Caco-2 (cell line): ENCODE measurements at regions not wholly inside any gene's neighbourhood (a gene's known extent, or its start where the extent isn't known, plus 50 kb on each side); places are given as distances from the start of the nearest gene placed in this dataset.

ENCODE experiments used
- BruUV-seq: library from RNA; stranded (reverse); fragments of 400-500 nt; replicated peaks from 2 replicates; lab custom pipeline; 2021; lab: Mats Ljungman, UMichigan
- CTCF ChIA-PET: fragments of 300-600 bp; sonication (Branson Sonifier 250); formaldehyde crosslinking; loops from one replicate; lab custom pipeline; 2022; ENCODE audit warnings: antibody characterized with exemption; lab: Charles Lee
- POLR2A ChIA-PET: fragments of 300-600 bp; sonication (Branson Sonifier 250); formaldehyde crosslinking; loops from one replicate; lab custom pipeline; 2022; ENCODE audit warnings: antibody characterized with exemption; lab: Charles Lee
- DNase-seq, 2 experiments: peaks; one replicate each; pipeline versions ENCODE4 v3.0.0 to v3.0.0-alpha.2; 2020 to 2022
- H3K27me3 ChIP-seq: replicated peaks from 2 replicates; pipeline ENCODE4 v1.6.0; 2011; ENCODE audit warnings: low read length; ENCODE audit not compliant: control insufficient read depth, insufficient read depth
- H3K36me3 ChIP-seq: 2 replicates; pipeline ENCODE4 v1.5.1; 2011; ENCODE audit warnings: low read length; ENCODE audit not compliant: control insufficient read depth, insufficient read depth
- H3K4me1 ChIP-seq: fragments of 250-450 bp; sonication (Bioruptor Pico); 2 replicates; pipeline ENCODE4 v1.5.1; 2020; ENCODE audit warnings: mild to moderate bottlenecking
- H3K4me3 ChIP-seq: 2 replicates; pipeline ENCODE4 v1.5.1; 2011; ENCODE audit warnings: low read depth, mild to moderate bottlenecking, control low read depth, low read length
- H3K9me3 ChIP-seq: fragments of 250-450 bp; sonication (Bioruptor Pico); 2 replicates; pipeline ENCODE4 v1.5.1; 2020; ENCODE audit warnings: mild to moderate bottlenecking, moderate library complexity
- H3K27ac Mint-ChIP-seq: one replicate; pipeline ENCODE4 v1.8.0; 2022; ENCODE audit warnings: mixed read lengths; ENCODE audit not compliant: unreplicated experiment
- H3K27me3 Mint-ChIP-seq: one replicate; pipeline ENCODE4 v1.8.0; 2022; ENCODE audit warnings: mixed read lengths; ENCODE audit not compliant: insufficient read depth, unreplicated experiment
- H3K36me3 Mint-ChIP-seq: one replicate; pipeline ENCODE4 v1.8.0; 2022; ENCODE audit warnings: mild to moderate bottlenecking, mixed read lengths; ENCODE audit not compliant: insufficient read depth, unreplicated experiment
- H3K4me1 Mint-ChIP-seq: one replicate; pipeline ENCODE4 v1.8.0; 2022; ENCODE audit warnings: low read depth, mixed read lengths; ENCODE audit not compliant: unreplicated experiment
- H3K4me3 Mint-ChIP-seq: one replicate; pipeline ENCODE4 v1.8.0; 2022; ENCODE audit warnings: mild to moderate bottlenecking, moderate library complexity, mixed read lengths; ENCODE audit not compliant: unreplicated experiment
- H3K9me3 Mint-ChIP-seq: one replicate; pipeline ENCODE4 v1.8.0; 2022; ENCODE audit warnings: mixed read lengths; ENCODE audit not compliant: unreplicated experiment
- intact Hi-C: fragments of 100-400 bp; cut with micrococcal nuclease; formaldehyde crosslinking; loops from one replicate; pipeline ENCODE4 v1.10.0; 2022; ENCODE audit not compliant: unreplicated experiment
- TF ChIP-seq, protein P1 (sequence below), 2 experiments: fragments of 200-600 bp in 1 of 2; IDR thresholded peaks; 1 replicate in 1 of 2; 2 replicates in 1 of 2; pipeline versions ENCODE4 v1.5.1 to v1.8.0; 2011 to 2022; ENCODE audit warnings: antibody characterized with exemption in 1 of 2, control low read depth in 1 of 2, inconsistent platforms in 1 of 2, low read depth in 1 of 2, low read length in 1 of 2, mild to moderate bottlenecking in 1 of 2, moderate library complexity in 1 of 2; ENCODE audit not compliant: insufficient read depth in 1 of 2, severe bottlenecking in 1 of 2, unreplicated experiment in 1 of 2

DNA sequence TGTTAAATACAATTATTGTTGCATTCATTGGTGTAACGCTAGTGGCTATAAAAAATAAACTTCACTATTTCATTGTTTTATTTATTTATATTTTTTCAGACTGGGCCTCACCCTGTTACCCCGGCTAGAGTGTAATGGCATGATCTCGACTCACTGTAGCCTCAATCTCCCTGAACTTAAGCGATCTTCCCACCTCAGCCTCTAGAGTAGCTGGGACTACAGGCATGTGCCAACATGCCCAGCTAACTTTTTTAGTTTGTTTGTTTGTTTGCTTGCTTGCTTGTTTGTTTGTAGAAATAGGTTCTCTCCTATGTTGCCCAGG, 387.4 kb upstream of the PTBP2 start:
- no peak for DNase-seq
- TF ChIP-seq, protein P1, sequence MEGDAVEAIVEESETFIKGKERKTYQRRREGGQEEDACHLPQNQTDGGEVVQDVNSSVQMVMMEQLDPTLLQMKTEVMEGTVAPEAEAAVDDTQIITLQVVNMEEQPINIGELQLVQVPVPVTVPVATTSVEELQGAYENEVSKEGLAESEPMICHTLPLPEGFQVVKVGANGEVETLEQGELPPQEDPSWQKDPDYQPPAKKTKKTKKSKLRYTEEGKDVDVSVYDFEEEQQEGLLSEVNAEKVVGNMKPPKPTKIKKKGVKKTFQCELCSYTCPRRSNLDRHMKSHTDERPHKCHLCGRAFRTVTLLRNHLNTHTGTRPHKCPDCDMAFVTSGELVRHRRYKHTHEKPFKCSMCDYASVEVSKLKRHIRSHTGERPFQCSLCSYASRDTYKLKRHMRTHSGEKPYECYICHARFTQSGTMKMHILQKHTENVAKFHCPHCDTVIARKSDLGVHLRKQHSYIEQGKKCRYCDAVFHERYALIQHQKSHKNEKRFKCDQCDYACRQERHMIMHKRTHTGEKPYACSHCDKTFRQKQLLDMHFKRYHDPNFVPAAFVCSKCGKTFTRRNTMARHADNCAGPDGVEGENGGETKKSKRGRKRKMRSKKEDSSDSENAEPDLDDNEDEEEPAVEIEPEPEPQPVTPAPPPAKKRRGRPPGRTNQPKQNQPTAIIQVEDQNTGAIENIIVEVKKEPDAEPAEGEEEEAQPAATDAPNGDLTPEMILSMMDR (IDR thresholded peaks at IDR 0.05; ENCODE audit: insufficient read depth in 1 of 2, low read depth in 1 of 2, low read length in 1 of 2, severe bottlenecking in 1 of 2, unreplicated experiment in 1 of 2) = no peak
- no peaks in the 10 kb centered on the region for H3K36me3 Mint-ChIP-seq
- no peaks in the 10 kb centered on the region for H3K27me3 ChIP-seq
- ChIA-PET POLR2A (interaction anchor here (0.6 kb wide), 1 partner anchor 1766 kb away, joined by 3 read pairs; no protein-coding TSS in a partner anchor), CTCF (no interaction called here)
- intact Hi-C loops = no loop called here
- H3K4me1 Mint-ChIP-seq = no peaks in the 10 kb centered on the region
- no peaks in the 10 kb centered on the region for H3K9me3 ChIP-seq
- no peaks in the 10 kb centered on the region for H3K36me3 ChIP-seq
- no peak overlapping the region for H3K27ac Mint-ChIP-seq
- no TSS peak for BruUV-seq
- no peaks in the 10 kb centered on the region for H3K9me3 Mint-ChIP-seq
- H3K27me3 Mint-ChIP-seq = peaks cover 5% of the 10 kb centered on the region
- H3K4me3 Mint-ChIP-seq = no peak overlapping the region
- no peaks in the 10 kb centered on the region for H3K4me1 ChIP-seq
- no peak overlapping the region for H3K4me3 ChIP-seq

DNA sequence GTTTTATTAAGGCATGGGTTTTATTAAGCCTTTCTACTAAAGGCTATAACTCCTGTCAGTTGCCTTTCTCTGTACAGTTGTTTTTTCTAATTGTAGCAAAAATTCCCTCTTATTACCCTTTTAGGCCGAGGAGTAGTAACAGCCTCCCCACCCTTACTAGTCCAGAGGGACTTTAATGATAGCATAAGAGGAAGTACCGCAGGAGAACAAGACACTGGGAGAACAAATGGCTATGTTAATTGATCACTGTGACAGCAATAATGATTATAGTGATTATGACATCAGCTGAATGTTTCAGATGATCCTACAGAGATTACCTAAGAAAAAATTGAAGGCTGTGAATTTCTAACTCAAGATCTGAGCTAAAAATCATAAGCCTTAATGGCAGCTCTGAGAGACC, 383.0 kb upstream of the PTBP2 start:
- intact Hi-C loops = no loop called here
- no peak overlapping the region for H3K27ac Mint-ChIP-seq
- CTCF ChIA-PET = no interaction called here
- DNase-seq = no peak
- TF ChIP-seq, protein P1 (IDR thresholded peaks at IDR 0.05; ENCODE audit: insufficient read depth in 1 of 2, low read depth in 1 of 2, low read length in 1 of 2, severe bottlenecking in 1 of 2, unreplicated experiment in 1 of 2) = no peak
- H3K27me3 Mint-ChIP-seq = no peaks in the 10 kb centered on the region
- POLR2A ChIA-PET = no interaction called here
- no peaks in the 10 kb centered on the region for H3K36me3 Mint-ChIP-seq
- no peaks in the 10 kb centered on the region for H3K27me3 ChIP-seq
- H3K9me3 ChIP-seq = no peaks in the 10 kb centered on the region
- no peaks in the 10 kb centered on the region for H3K36me3 ChIP-seq
- no peak overlapping the region for H3K4me3 ChIP-seq
- H3K9me3 Mint-ChIP-seq = no peaks in the 10 kb centered on the region
- no peak overlapping the region for H3K4me3 Mint-ChIP-seq
- no peaks in the 10 kb centered on the region for H3K4me1 Mint-ChIP-seq
- no TSS peak for BruUV-seq
- no peaks in the 10 kb centered on the region for H3K4me1 ChIP-seq

DNA sequence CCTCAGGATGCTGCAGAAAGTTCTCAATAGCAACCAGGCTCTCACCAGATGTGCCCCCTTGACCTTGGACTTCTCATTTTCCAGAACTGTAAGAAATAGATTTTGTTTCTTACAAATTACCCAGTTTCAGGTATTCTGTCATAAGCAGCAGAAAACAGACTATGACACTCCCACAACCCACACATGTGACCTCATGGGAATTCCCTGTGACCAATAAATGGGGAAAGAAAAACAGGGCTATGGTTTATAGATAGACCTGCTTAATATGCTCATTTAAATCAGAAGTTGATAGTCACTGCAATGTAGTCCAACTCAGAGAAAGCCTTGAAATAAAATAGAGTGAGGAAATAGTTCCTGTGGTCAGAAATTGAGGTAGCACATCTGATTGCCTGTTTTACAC, 380.9 kb upstream of the PTBP2 start:
- ChIA-PET POLR2A (no interaction called here), CTCF (no interaction called here)
- Mint-ChIP-seq H3K9me3 (no peaks in the 10 kb centered on the region), H3K36me3 (no peaks in the 10 kb centered on the region), H3K27ac (no peak overlapping the region), H3K4me3 (no peak overlapping the region), H3K27me3 (no peaks in the 10 kb centered on the region), H3K4me1 (no peaks in the 10 kb centered on the region)
- no peaks in the 10 kb centered on the region for H3K36me3 ChIP-seq
- intact Hi-C loops = no loop called here
- DNase-seq = no peak
- TF ChIP-seq, protein P1 (IDR thresholded peaks at IDR 0.05; ENCODE audit: insufficient read depth in 1 of 2, low read depth in 1 of 2, low read length in 1 of 2, severe bottlenecking in 1 of 2, unreplicated experiment in 1 of 2) = no peak
- no peaks in the 10 kb centered on the region for H3K4me1 ChIP-seq
- H3K4me3 ChIP-seq = no peak overlapping the region
- BruUV-seq = no TSS peak
- no peaks in the 10 kb centered on the region for H3K9me3 ChIP-seq
- no peaks in the 10 kb centered on the region for H3K27me3 ChIP-seq
